ENCODE measurements at regions not wholly inside any gene's neighbourhood (a gene's known extent, or its start where the extent isn't known, plus 50 kb on each side); places are given as distances from the start of the nearest gene placed in this dataset.

DNA sequence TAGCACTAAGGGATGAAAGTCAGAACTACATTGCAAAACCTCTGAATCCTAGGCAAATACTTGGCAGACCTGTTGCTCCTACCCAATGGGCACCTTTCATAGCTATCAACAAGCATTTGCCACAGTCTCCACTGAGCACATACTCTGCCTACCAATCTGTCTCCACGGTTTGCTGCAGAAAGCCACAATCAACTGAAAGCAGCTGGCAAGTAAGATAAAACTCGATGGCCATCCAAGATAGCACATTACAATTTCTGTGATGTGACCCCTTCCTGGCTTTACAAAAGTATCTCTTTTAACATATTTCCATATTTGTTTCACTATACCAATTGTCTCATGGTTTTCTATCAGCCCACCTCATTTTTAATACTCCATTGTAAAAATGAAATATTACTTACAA is 1060.5 kb upstream of the INTU start:
- ATAC-seq (replicated peaks), result no peak
- H3K27ac Mint-ChIP-seq, result no peak overlapping the region
- no peaks in the 10 kb centered on the region for H3K4me1 Mint-ChIP-seq
- H3K4me3 Mint-ChIP-seq, result no peak overlapping the region
- H3K36me3 Mint-ChIP-seq (ENCODE audit: low read depth), result no peaks in the 10 kb centered on the region
- peaks cover 4% of the 10 kb centered on the region for H3K9me3 Mint-ChIP-seq
- H3K27me3 Mint-ChIP-seq, result no peaks in the 10 kb centered on the region

DNA sequence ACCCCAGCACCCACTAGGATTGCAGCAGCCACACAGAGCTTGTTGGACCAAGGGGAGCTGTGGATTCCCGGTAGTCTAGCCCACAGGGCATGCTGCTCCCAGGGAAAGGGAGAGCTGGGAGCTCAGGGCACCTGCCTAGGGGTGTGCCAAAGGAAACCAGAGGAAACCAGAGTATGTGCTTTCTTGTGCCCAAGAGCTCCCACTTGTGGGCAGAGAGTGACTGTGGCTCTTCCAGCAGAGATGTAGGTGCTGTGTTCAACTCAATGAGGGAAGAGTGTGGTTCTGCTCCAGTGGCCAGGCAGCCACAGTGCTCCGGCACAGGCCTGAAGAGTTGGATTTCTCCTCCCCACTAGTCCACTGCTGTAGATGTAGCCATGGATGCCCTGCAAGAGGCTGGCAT is 1050.0 kb upstream of the INTU start:
- Mint-ChIP-seq H3K27me3 (no peaks in the 10 kb centered on the region), H3K4me3 (no peak overlapping the region), H3K27ac (no peak overlapping the region), H3K9me3 (peaks cover 17% of the 10 kb centered on the region), H3K36me3 (ENCODE audit: low read depth) (no peaks in the 10 kb centered on the region), H3K4me1 (no peaks in the 10 kb centered on the region)
- ATAC-seq (replicated peaks), result no peak

GRCh38 chr4:126583509-126583908 is 1049.2 kb upstream of the INTU start:
- ATAC-seq (replicated peaks), result no peak
- Mint-ChIP-seq H3K27ac (no peak overlapping the region), H3K4me3 (no peak overlapping the region), H3K4me1 (no peaks in the 10 kb centered on the region), H3K9me3 (peaks cover 20% of the 10 kb centered on the region), H3K27me3 (no peaks in the 10 kb centered on the region), H3K36me3 (ENCODE audit: low read depth) (no peaks in the 10 kb centered on the region)

- Mint-ChIP-seq H3K27me3 (no peaks in the 10 kb centered on the region), H3K27ac (no peak overlapping the region), H3K4me3 (no peak overlapping the region), H3K4me1 (no peaks in the 10 kb centered on the region), H3K9me3 (peaks cover 14% of the 10 kb centered on the region), H3K36me3 (ENCODE audit: low read depth) (no peaks in the 10 kb centered on the region)
- ATAC-seq (replicated peaks), result no peak
These were observed 1041.2 kb upstream of the INTU start for GRCh38 chr4:126591583-126591982.

- no peaks in the 10 kb centered on the region for H3K4me1 Mint-ChIP-seq
- H3K9me3 Mint-ChIP-seq, result peaks cover 14% of the 10 kb centered on the region
These were observed 1040.7 kb upstream of the INTU start for GRCh38 chr4:126592088-126592487.

DNA sequence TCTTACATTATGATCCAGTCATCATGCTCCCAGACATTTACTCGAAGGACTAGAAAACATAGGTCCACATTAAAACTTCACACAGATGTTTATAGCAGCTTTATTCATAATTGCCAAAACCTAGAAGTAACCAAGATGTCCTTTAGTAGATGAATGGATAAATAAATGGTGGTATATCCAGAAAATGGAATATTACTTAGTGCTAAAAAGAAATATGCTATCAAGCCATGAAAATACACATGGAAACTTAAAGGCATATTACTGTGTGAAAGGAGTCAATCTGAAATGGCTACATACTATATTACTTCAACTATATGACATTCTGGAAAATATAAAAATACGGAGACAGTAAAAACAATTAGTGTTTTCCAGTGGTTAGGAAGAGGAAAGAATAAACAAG is 1039.1 kb upstream of the INTU start:
- no peaks in the 10 kb centered on the region for H3K27me3 Mint-ChIP-seq
- no peaks in the 10 kb centered on the region for H3K36me3 Mint-ChIP-seq (ENCODE audit: low read depth)
- peaks cover 8% of the 10 kb centered on the region for H3K9me3 Mint-ChIP-seq
- no peaks in the 10 kb centered on the region for H3K4me1 Mint-ChIP-seq
- ATAC-seq (replicated peaks), result no peak
- no peak overlapping the region for H3K4me3 Mint-ChIP-seq
- H3K27ac Mint-ChIP-seq, result no peak overlapping the region

More at GRCh38 chr4:126592088-126592487, 1040.7 kb upstream of the INTU start:
- Mint-ChIP-seq H3K4me3 (no peak overlapping the region), H3K36me3 (ENCODE audit: low read depth) (no peaks in the 10 kb centered on the region), H3K27ac (no peak overlapping the region), H3K27me3 (no peaks in the 10 kb centered on the region)
- ATAC-seq (replicated peaks), result no peak

DNA sequence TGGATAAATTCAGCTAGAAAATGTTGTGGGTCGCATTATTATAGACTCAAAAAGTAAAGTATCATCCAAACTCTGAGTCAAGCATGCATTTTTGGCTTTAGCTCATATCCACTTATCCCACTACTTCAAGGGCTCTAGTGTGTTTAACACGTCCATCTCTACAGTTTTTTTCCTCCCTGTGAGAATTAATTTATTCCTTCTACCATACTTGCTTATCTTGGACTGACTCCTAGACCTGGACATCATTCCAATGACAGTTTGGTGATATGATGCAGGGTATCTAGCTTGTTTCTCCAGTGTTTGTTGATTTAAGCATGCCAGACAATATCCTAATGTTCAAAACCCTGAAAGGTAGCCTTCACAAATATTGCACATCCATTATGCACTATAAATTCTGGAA is 1037.1 kb upstream of the INTU start:
- Mint-ChIP-seq H3K27ac (no peak overlapping the region), H3K9me3 (peaks cover 8% of the 10 kb centered on the region), H3K4me3 (no peak overlapping the region), H3K27me3 (no peaks in the 10 kb centered on the region), H3K4me1 (no peaks in the 10 kb centered on the region), H3K36me3 (ENCODE audit: low read depth) (no peaks in the 10 kb centered on the region)
- ATAC-seq (replicated peaks), result no peak

DNA sequence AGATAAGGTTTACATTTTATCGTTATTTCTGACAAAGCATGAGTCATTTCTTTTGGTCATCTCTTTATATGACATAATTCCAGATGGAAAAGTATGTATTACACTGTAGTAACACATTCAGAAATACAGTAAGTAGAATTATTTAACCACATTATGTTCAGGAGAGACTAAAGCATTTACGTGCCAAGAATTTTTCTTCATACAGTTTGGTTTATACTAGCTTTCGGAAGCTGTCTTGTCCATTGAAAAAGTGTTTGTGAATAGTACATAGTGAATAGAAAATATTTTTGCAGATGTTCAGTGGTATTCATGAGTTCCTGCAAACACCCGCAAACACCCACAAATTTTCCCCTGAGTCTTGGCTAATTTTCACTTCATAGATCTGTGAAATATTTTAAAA is 1033.0 kb upstream of the INTU start:
- H3K4me1 Mint-ChIP-seq, result no peaks in the 10 kb centered on the region
- no peaks in the 10 kb centered on the region for H3K9me3 Mint-ChIP-seq
- H3K27me3 Mint-ChIP-seq, result no peaks in the 10 kb centered on the region
- ATAC-seq (replicated peaks), result no peak
- H3K27ac Mint-ChIP-seq, result no peak overlapping the region
- no peak overlapping the region for H3K4me3 Mint-ChIP-seq
- no peaks in the 10 kb centered on the region for H3K36me3 Mint-ChIP-seq (ENCODE audit: low read depth)

- H3K4me3 Mint-ChIP-seq, result no peak overlapping the region
- no peaks in the 10 kb centered on the region for H3K36me3 Mint-ChIP-seq (ENCODE audit: low read depth)
- no peaks in the 10 kb centered on the region for H3K27me3 Mint-ChIP-seq
- H3K4me1 Mint-ChIP-seq, result no peaks in the 10 kb centered on the region
- no peaks in the 10 kb centered on the region for H3K9me3 Mint-ChIP-seq
- H3K27ac Mint-ChIP-seq, result no peak overlapping the region
- no peak for ATAC-seq (replicated peaks)
These were observed 1029.5 kb upstream of the INTU start for GRCh38 chr4:126603210-126603609.

DNA sequence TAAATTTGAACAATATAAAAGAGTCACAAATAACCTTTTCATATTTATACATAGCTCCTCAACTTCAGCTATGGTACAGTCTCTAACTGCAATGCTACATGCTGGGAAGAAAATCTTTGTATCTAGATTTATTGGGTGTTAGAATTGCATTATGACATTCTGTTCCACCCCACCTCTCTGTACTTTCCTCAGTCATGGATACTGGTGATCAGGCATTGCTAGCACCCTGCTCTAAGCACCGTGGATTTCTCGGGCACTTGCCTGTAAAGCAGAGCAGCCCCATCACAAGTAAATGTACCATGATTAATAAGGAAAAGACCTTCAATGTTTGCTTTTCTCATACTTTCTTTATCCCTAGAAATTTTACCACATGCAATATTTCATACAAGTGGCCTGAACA is 1028.9 kb upstream of the INTU start:
- Mint-ChIP-seq H3K4me1 (no peaks in the 10 kb centered on the region), H3K9me3 (no peaks in the 10 kb centered on the region), H3K36me3 (ENCODE audit: low read depth) (no peaks in the 10 kb centered on the region), H3K4me3 (no peak overlapping the region), H3K27ac (no peak overlapping the region), H3K27me3 (no peaks in the 10 kb centered on the region)
- ATAC-seq (replicated peaks), result no peak

DNA sequence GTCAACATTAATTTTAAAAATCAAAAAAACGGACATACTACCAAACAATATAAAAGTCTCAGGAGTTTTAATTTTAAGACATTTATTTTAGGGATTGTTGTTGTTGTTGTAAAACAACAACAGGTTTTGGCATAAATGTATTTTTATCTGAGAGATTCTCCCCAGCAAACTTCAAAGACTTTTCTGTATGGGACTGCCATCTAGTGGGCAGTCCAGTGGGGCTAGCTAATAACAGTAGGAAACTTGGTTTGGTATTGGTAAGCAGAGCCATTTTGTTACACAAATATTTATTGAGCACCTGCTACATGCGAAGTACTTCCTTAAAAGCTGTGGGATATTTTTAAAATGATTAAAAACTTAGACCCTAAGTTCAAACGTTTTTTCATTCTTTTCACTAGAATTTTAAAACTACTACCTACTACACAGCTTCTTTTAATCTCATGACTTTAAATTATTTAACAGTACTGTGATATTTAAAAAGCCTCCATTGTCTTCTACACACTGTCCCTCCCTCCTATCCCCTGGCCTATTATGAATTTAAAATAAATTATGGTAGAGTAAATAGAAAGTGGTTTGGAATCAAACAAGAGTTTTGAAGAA is 1028.4 kb upstream of the INTU start:
- Mint-ChIP-seq H3K36me3 (ENCODE audit: low read depth) (no peaks in the 10 kb centered on the region), H3K27me3 (no peaks in the 10 kb centered on the region), H3K4me3 (no peak overlapping the region), H3K9me3 (no peaks in the 10 kb centered on the region), H3K27ac (no peak overlapping the region), H3K4me1 (no peaks in the 10 kb centered on the region)
- no peak for ATAC-seq (replicated peaks)

- no peak overlapping the region for H3K27ac Mint-ChIP-seq
- H3K36me3 Mint-ChIP-seq (ENCODE audit: low read depth), result no peaks in the 10 kb centered on the region
- no peak for ATAC-seq (replicated peaks)
- H3K4me1 Mint-ChIP-seq, result no peaks in the 10 kb centered on the region
- no peak overlapping the region for H3K4me3 Mint-ChIP-seq
- H3K9me3 Mint-ChIP-seq, result peaks cover 2% of the 10 kb centered on the region
- no peaks in the 10 kb centered on the region for H3K27me3 Mint-ChIP-seq
These were observed 1021.8 kb upstream of the INTU start for GRCh38 chr4:126610933-126611332.

GRCh38 chr4:126611900-126612299 is 1020.9 kb upstream of the INTU start:
- ATAC-seq (replicated peaks), result no peak
- Mint-ChIP-seq H3K36me3 (ENCODE audit: low read depth) (no peaks in the 10 kb centered on the region), H3K4me1 (no peaks in the 10 kb centered on the region), H3K9me3 (peaks cover 6% of the 10 kb centered on the region), H3K27me3 (no peaks in the 10 kb centered on the region), H3K27ac (no peak overlapping the region), H3K4me3 (no peak overlapping the region)

GRCh38 chr4:126614356-126614855 is 1018.4 kb upstream of the INTU start:
- Mint-ChIP-seq H3K27ac (no peak overlapping the region), H3K9me3 (peaks cover 6% of the 10 kb centered on the region), H3K4me3 (no peak overlapping the region), H3K36me3 (ENCODE audit: low read depth) (no peaks in the 10 kb centered on the region), H3K4me1 (no peaks in the 10 kb centered on the region), H3K27me3 (no peaks in the 10 kb centered on the region)
- ATAC-seq (replicated peaks), result no peak

DNA sequence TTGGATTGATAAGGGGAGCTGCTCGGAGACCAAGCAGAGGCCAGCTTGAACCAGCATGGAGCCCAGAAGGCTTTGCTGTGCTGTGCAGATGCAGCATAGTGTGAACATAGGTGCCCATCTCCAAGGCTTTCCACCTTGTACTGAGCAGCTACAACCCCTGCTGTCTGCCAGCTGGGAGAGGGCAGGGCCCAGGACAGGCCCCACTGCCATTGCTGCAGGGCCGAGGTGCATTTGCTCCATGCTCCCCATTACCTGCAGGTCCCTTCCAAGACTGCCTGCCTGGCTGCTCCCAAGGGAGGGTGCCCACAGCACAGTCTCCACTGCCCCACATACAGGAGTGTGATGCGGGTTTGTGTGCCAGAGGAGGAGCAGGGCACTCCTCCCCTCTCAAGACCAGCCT is 1016.0 kb upstream of the INTU start:
- Mint-ChIP-seq H3K27ac (no peak overlapping the region), H3K9me3 (peaks cover 6% of the 10 kb centered on the region), H3K27me3 (no peaks in the 10 kb centered on the region), H3K36me3 (ENCODE audit: low read depth) (no peaks in the 10 kb centered on the region), H3K4me3 (no peak overlapping the region), H3K4me1 (no peaks in the 10 kb centered on the region)
- ATAC-seq (replicated peaks), result no peak

- Mint-ChIP-seq H3K36me3 (ENCODE audit: low read depth) (no peaks in the 10 kb centered on the region), H3K9me3 (peaks cover 13% of the 10 kb centered on the region), H3K27me3 (no peaks in the 10 kb centered on the region), H3K4me3 (no peak overlapping the region), H3K4me1 (no peaks in the 10 kb centered on the region), H3K27ac (no peak overlapping the region)
- no peak for ATAC-seq (replicated peaks)
These were observed 1005.5 kb upstream of the INTU start for GRCh38 chr4:126627255-126627654.
